Astrocyte of the cerebellum (primary cell): ENCODE measurements at regions not wholly inside any gene's neighbourhood (a gene's known extent, or its start where the extent isn't known, plus 50 kb on each side); places are given as distances from the start of the nearest gene placed in this dataset.

Experiments
- DNase-seq: peaks from one replicate; pipeline ENCODE4 v3.0.0-alpha.2; 2011; ENCODE audit warnings: low read depth
- H3K4me3 ChIP-seq: 2 replicates; pipeline ENCODE4 v1.5.1; 2011; ENCODE audit warnings: mild to moderate bottlenecking, low read depth, low read length, moderate library complexity
- in situ Hi-C: cut with HindIII; loops from 2 replicates; pipeline ENCODE4 v1.10.0; 2017; ENCODE audit warnings: low sequenced_read_pairs
- TF ChIP-seq, protein P1 (sequence below): IDR thresholded peaks from 2 replicates; pipeline ENCODE4 v1.5.1; 2012; ENCODE audit warnings: low read length, low read depth, moderate library complexity, mild to moderate bottlenecking; ENCODE audit errors: missing control alignments

DNA sequence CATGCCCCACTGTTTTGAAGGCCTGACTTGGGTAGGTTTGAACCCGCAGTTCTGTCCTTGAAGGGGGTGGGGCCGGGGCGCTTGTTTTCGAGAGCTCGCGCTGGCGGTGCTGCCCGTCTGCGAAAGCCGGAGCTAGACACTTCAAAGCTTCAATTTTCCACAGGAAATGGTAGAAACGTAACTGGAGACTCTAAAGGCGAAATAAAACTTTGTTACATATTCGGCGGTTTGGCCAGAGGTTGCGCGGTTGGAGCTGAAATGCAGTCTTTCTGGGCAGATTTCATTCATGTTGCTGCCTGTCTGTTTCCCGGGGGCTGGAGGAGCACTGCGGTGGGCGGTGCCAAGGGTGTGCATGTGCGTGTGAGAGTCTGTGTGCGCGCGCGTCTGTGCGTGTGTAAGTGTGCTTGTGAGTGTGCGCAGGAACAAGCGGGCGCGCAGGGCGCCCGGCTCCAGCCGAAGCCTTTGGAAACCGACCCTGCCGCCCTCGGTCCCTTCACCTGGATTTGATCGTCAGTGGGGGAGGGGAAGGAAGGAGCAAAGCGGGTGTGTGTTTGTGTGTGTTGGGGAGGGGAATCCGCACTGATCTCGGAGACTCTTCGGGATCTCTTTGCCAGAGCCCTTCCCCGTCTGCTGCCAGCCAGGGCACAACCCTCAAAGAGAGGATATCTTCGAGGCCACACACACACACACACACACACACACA lies 227.7 kb upstream of the CRY1 start:
- in situ Hi-C loops: loop anchor here (5.0 kb wide), 3 partner anchors 94 to 281 kb away; no protein-coding TSS in a partner anchor

DNA sequence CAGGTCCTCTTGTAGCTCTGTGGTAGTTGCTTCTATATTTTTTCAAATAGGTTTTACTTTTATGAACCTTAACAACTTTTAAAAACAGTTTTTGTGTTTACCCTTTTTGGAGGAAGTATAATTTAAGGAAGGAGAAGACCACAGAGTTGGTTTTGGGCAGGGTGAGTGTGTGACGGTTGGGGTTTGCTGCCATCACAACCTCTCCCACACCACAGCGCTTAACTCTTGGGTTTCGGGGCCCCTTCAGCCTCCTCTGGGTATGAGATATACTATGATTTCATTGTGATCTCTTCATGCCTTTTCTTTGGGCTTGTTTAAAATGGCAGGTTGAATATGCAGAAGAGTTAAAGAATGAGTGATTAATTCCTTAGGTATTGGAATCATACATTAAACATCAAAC lies 228.7 kb upstream of the CRY1 start:
- no peak for DNase-seq
- in situ Hi-C loops: loop anchor here (5.0 kb wide), 3 partner anchors 95 to 280 kb away; no protein-coding TSS in a partner anchor
- no peak overlapping the region for H3K4me3 ChIP-seq
- TF ChIP-seq, protein P1, sequence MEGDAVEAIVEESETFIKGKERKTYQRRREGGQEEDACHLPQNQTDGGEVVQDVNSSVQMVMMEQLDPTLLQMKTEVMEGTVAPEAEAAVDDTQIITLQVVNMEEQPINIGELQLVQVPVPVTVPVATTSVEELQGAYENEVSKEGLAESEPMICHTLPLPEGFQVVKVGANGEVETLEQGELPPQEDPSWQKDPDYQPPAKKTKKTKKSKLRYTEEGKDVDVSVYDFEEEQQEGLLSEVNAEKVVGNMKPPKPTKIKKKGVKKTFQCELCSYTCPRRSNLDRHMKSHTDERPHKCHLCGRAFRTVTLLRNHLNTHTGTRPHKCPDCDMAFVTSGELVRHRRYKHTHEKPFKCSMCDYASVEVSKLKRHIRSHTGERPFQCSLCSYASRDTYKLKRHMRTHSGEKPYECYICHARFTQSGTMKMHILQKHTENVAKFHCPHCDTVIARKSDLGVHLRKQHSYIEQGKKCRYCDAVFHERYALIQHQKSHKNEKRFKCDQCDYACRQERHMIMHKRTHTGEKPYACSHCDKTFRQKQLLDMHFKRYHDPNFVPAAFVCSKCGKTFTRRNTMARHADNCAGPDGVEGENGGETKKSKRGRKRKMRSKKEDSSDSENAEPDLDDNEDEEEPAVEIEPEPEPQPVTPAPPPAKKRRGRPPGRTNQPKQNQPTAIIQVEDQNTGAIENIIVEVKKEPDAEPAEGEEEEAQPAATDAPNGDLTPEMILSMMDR: no peak

More for the DNA sequence above, 227.7 kb upstream of the CRY1 start:
- TF ChIP-seq, protein P1: no peak
- peak; percentile 68 for DNase-seq
- peak overlapping the region; percentile 73 for H3K4me3 ChIP-seq

- H3K4me3 ChIP-seq: no peak overlapping the region
- in situ Hi-C loops: no loop called here
- no peak for DNase-seq
- TF ChIP-seq, protein P1: no peak
Observed at GRCh38 chr12:107325075-107325608, 231.8 kb upstream of the CRY1 start.

GRCh38 chr12:107326237-107326636 lies 232.9 kb upstream of the CRY1 start:
- no peak overlapping the region for H3K4me3 ChIP-seq
- in situ Hi-C loops: no loop called here
- TF ChIP-seq, protein P1: no peak
- no peak for DNase-seq

GRCh38 chr12:107327651-107328182 lies 234.4 kb upstream of the CRY1 start:
- TF ChIP-seq, protein P1: no peak

GRCh38 chr12:107328442-107329133 lies 235.2 kb upstream of the CRY1 start:
- TF ChIP-seq, protein P1: no peak
- peak; percentile 56 for DNase-seq

More at GRCh38 chr12:107327651-107328182, 234.4 kb upstream of the CRY1 start:
- DNase-seq: no peak
- in situ Hi-C loops: no loop called here
- H3K4me3 ChIP-seq: no peak overlapping the region

More at GRCh38 chr12:107328442-107329133, 235.2 kb upstream of the CRY1 start:
- in situ Hi-C loops: no loop called here
- no peak overlapping the region for H3K4me3 ChIP-seq
